K562 (cell line): ENCODE measurements at regions not wholly inside any gene's neighbourhood (a gene's known extent, or its start where the extent isn't known, plus 50 kb on each side); places are given as distances from the start of the nearest gene placed in this dataset.

Experiments used
- ATAC-seq: fragments of 200-7000 bp; cut with Tn5 transposase; 3 replicates; pipeline ENCODE4 v1.9.1; 2020; ENCODE audit warnings: moderate library complexity
- BruUV-seq: library from RNA; stranded (reverse); fragments of 400-500 nt; replicated peaks from 2 replicates; lab custom pipeline; 2021; lab: Mats Ljungman, UMichigan
- CTCF ChIA-PET: fragments of 300-600 bp; formaldehyde crosslinking; extraction: SDS; loops from one replicate; lab custom pipeline; 2021; ENCODE audit warnings: low intra/inter-chr PET ratio; lab: Yijun Ruan, JAX
- POLR2A ChIA-PET: fragments of 300-600, 350-650 bp; sonication (Branson Sonifier 250); formaldehyde crosslinking; extraction: SDS; loops from one replicate; lab custom pipeline; 2021; ENCODE audit warnings: antibody characterized with exemption, inconsistent platforms; lab: Yijun Ruan, JAX
- DNase-seq, 4 experiments: peaks; one replicate each; pipeline versions ENCODE4 v3.0.0 to v3.0.0-alpha.2; 2011 to 2018; ENCODE audit warnings: low spot score in 3 of 4, mixed read lengths in 3 of 4; ENCODE audit errors: extremely low read depth in 1 of 4
- FAIRE-seq: peaks from 2 replicates; lab custom pipeline; 2011; peaks lifted over from hg19 to GRCh38; lab: Jason Lieb, UNC
- H2AFZ ChIP-seq: 2 replicates; pipeline ENCODE4 v1.6.0; 2011; ENCODE audit warnings: low read depth, low read length, control low read depth, inconsistent platforms
- H3K27ac ChIP-seq: fragments of 200-600 bp; 3 replicates; pipeline ENCODE4 v1.8.0; 2011; ENCODE audit warnings: low read depth, mild to moderate bottlenecking, control low read depth, inconsistent platforms, low read length, moderate library complexity, mixed read lengths; ENCODE audit errors: extremely low read depth
- H3K27me3 ChIP-seq, 2 experiments: fragments of 300-600 bp in 1 of 2; 2 replicates in 1 of 2; 3 replicates in 1 of 2; pipeline versions ENCODE4 v1.6.0 to v1.8.0; 2011; ENCODE audit warnings: inconsistent platforms in 2 of 2, low read length in 2 of 2, mild to moderate bottlenecking in 1 of 2, mixed read lengths in 1 of 2, moderate library complexity in 1 of 2; ENCODE audit not compliant: control insufficient read depth in 2 of 2, insufficient read depth in 2 of 2
- H3K36me3 ChIP-seq: fragments of 300-600 bp; 3 replicates; pipeline ENCODE4 v1.8.0; 2011; ENCODE audit warnings: mild to moderate bottlenecking, low read length, inconsistent platforms; ENCODE audit not compliant: control insufficient read depth, insufficient read depth
- H3K4me1 ChIP-seq, 2 experiments: fragments of 200-600 bp in 1 of 2; replicated peaks in 1 of 2; 2 replicates in 1 of 2; 3 replicates in 1 of 2; pipeline versions ENCODE4 v1.5.1 to v1.8.0; 2011; ENCODE audit warnings: inconsistent platforms in 2 of 2, low read length in 2 of 2, mild to moderate bottlenecking in 1 of 2, mixed read lengths in 1 of 2, moderate library complexity in 1 of 2; ENCODE audit not compliant: control insufficient read depth in 2 of 2, insufficient read depth in 2 of 2
- H3K4me2 ChIP-seq: 2 replicates; pipeline ENCODE4 v1.6.1; 2011; ENCODE audit warnings: low read length, control low read depth, inconsistent platforms, mixed read lengths; ENCODE audit not compliant: insufficient read depth
- H3K4me3 ChIP-seq: fragments of 200-600 bp; sonication (generic), shearing (Covaris generic); 2 replicates; pipeline ENCODE4 v1.5.1; 2016; ENCODE audit warnings: control low read depth, inconsistent platforms
- H3K79me2 ChIP-seq: fragments of 200-600 bp; 3 replicates; pipeline ENCODE4 v1.8.0; 2011; ENCODE audit warnings: low read length, inconsistent platforms; ENCODE audit not compliant: control insufficient read depth, insufficient read depth
- H3K9ac ChIP-seq, 2 experiments: 2 replicates each; pipeline versions ENCODE4 v1.6.0 to v1.6.1; 2011; ENCODE audit warnings: low read depth in 2 of 2, low read length in 2 of 2, control low read depth in 1 of 2, inconsistent platforms in 1 of 2, mild to moderate bottlenecking in 1 of 2, mixed read lengths in 1 of 2; ENCODE audit not compliant: insufficient read depth in 1 of 2
- H3K9me1 ChIP-seq: one replicate; pipeline ENCODE4 v1.6.0; 2011; ENCODE audit warnings: inconsistent platforms, mild to moderate bottlenecking, low read length, moderate library complexity; ENCODE audit not compliant: control insufficient read depth, insufficient read depth
- H3K9me3 ChIP-seq: replicated peaks from 2 replicates; pipeline ENCODE4 v1.5.1; 2011; ENCODE audit warnings: low read depth, low read length, inconsistent platforms; ENCODE audit not compliant: control insufficient read depth, insufficient read depth
- H4K20me1 ChIP-seq: replicated peaks from 2 replicates; pipeline ENCODE4 v1.6.1; 2011; ENCODE audit warnings: low read length, inconsistent platforms, mixed read lengths; ENCODE audit not compliant: control insufficient read depth, insufficient read depth
- AFF1 ChIP-seq, 2 experiments: fragments of 450-650 bp; IDR thresholded peaks; 2 replicates each; pipeline ENCODE4 v1.6.1; 2018; ENCODE audit warnings: mild to moderate bottlenecking in 2 of 2, low read depth in 1 of 2; ENCODE audit not compliant: partially characterized antibody in 2 of 2
- BCL6 ChIP-seq: fragments of 250-450 bp; sonication (Bioruptor Pico); IDR thresholded peaks from 2 replicates; pipeline ENCODE4 v1.4.0; 2020
- CEBPB ChIP-seq: fragments of 450-650 bp; IDR thresholded peaks from 2 replicates; pipeline ENCODE4 v1.6.1; 2016; ENCODE audit warnings: missing genetic modification characterization, missing compliant biosample characterization
- EGR1 ChIP-seq: fragments of 450-650 bp; conservative IDR thresholded peaks from 2 replicates; pipeline ENCODE4 v1.6.1; 2017; ENCODE audit warnings: mild to moderate bottlenecking
- ELK1 ChIP-seq: sonication (generic); formaldehyde crosslinking; IDR thresholded peaks from 2 replicates; pipeline ENCODE4 v1.8.1; 2022; ENCODE audit warnings: missing genetic modification reagents
- ETV6 ChIP-seq, 3 experiments: fragments of 150-350 bp in 1 of 3; sonication (generic) in 1 of 3; formaldehyde crosslinking in 1 of 3; IDR thresholded peaks; 2 replicates each; pipeline versions ENCODE4 v1.6.1 to v1.8.0; 2014 to 2022; ENCODE audit warnings: borderline replicate concordance in 2 of 3, low read depth in 2 of 3, antibody characterized with exemption in 1 of 3, low read length in 1 of 3, mild to moderate bottlenecking in 1 of 3, missing genetic modification reagents in 1 of 3
- HDAC6 ChIP-seq: IDR thresholded peaks from 2 replicates; pipeline ENCODE4 v1.6.1; 2012; ENCODE audit warnings: low read depth, mild to moderate bottlenecking, control low read depth, inconsistent platforms, low read length, moderate library complexity
- MIER1 ChIP-seq: fragments of 450-650 bp; IDR thresholded peaks from 2 replicates; pipeline ENCODE4 v1.6.1; 2016; ENCODE audit warnings: antibody characterized with exemption, mild to moderate bottlenecking, low read depth
- NFRKB ChIP-seq: fragments of 450-650 bp; IDR thresholded peaks from 2 replicates; pipeline ENCODE4 v1.6.1; 2016; ENCODE audit warnings: low read depth
- SOX6 ChIP-seq: fragments of 450-650 bp; IDR thresholded peaks from 2 replicates; pipeline ENCODE4 v1.6.1; 2014; ENCODE audit warnings: mild to moderate bottlenecking
- TRIM24 ChIP-seq, 2 experiments: fragments of 450-650 bp; IDR thresholded peaks; 2 replicates each; pipeline ENCODE4 v1.6.1; 2016
- ZBTB43 ChIP-seq: sonication (generic); formaldehyde crosslinking; IDR thresholded peaks from 2 replicates; pipeline ENCODE4 v1.8.0; 2023; ENCODE audit warnings: mild to moderate bottlenecking, missing genetic modification reagents
- ZNF146 ChIP-seq: IDR thresholded peaks from one replicate; pipeline ENCODE4 v1.6.1; 2018; ENCODE audit warnings: missing compliant biosample characterization; ENCODE audit not compliant: unreplicated experiment
- ZNF184 ChIP-seq: sonication (generic); formaldehyde crosslinking; IDR thresholded peaks from 2 replicates; pipeline ENCODE4 v1.5.0; 2020; ENCODE audit warnings: missing genetic modification reagents
- ZNF224 ChIP-seq: sonication (generic); formaldehyde crosslinking; IDR thresholded peaks from 2 replicates; pipeline ENCODE4 v1.8.0; 2022; ENCODE audit warnings: mild to moderate bottlenecking, missing genetic modification reagents
- ZNF274 ChIP-seq: IDR thresholded peaks from 2 replicates; pipeline ENCODE4 v1.6.1; 2011; ENCODE audit warnings: low read depth, mild to moderate bottlenecking, low read length, moderate library complexity, borderline replicate concordance
- ZNF41 ChIP-seq: fragments of 250-450 bp; sonication (Bioruptor Pico); conservative IDR thresholded peaks from 2 replicates; pipeline ENCODE4 v1.4.0; 2020; ENCODE audit warnings: mild to moderate bottlenecking
- ZNF778 ChIP-seq: fragments of 450-650 bp; formaldehyde crosslinking; IDR thresholded peaks from 2 replicates; pipeline ENCODE4 v1.4.0; 2020; ENCODE audit warnings: mild to moderate bottlenecking, moderate library complexity
- WGBS: fragments of 100-300 bp; shearing (Covaris generic); methylation state at CpG from one replicate; pipeline ENCODE4 v1.1.6; 2016; ENCODE audit warnings: low coverage, mixed read lengths; ENCODE audit not compliant: insufficient coverage; ENCODE audit errors: missing lambda C conversion rate; 5-methylcytosine and 5-hydroxymethylcytosine counted together
- in situ Hi-C: fragments of 300-500 bp; cut with MboI; formaldehyde crosslinking; loops from 4 replicates; pipeline ENCODE4 v1.15.0; 2018; ENCODE audit warnings: inconsistent platforms, mixed read lengths
- intact Hi-C: fragments of 100-400 bp; cut with micrococcal nuclease; formaldehyde crosslinking; loops from 2 replicates; pipeline ENCODE4 v1.14.2; 2022

GRCh38 chr2:16136461-16137035 is 196.2 kb downstream of the MYCN start:
- H3K9me1 ChIP-seq = no peaks in the 10 kb centered on the region
- ATAC-seq (no peak), DNase-seq (no peak), FAIRE-seq (no peak)
- intact Hi-C loops = no loop called here
- no peaks in the 10 kb centered on the region for H3K27me3 ChIP-seq
- H3K4me2 ChIP-seq = no peak overlapping the region
- H2AFZ ChIP-seq = no peak overlapping the region
- H3K79me2 ChIP-seq = no peaks in the 10 kb centered on the region
- no peaks in the 10 kb centered on the region for H3K36me3 ChIP-seq
- in situ Hi-C loops = no loop called here
- no peaks in the 10 kb centered on the region; the same call in 1 of the 2 replicates for H4K20me1 ChIP-seq
- H3K9ac ChIP-seq = no peak overlapping the region
- no peaks in the 10 kb centered on the region for H3K9me3 ChIP-seq
- no peak for TF ChIP-seq HDAC6
- TF ChIP-seq ZNF41 (CRISPR knock-in tag) = no peak
- no peak for TF ChIP-seq ELK1 (CRISPR knock-in tag)
- TF ChIP-seq ZNF184 (CRISPR knock-in tag) = no peak
- no peak for TF ChIP-seq NFRKB
- no peak for TF ChIP-seq EGR1
- TF ChIP-seq ETV6 (IDR thresholded peaks at IDR 0.05; ENCODE audit: borderline replicate concordance in 1 of 2, low read depth in 2 of 2, low read length in 1 of 2) = no peak
- no peak for TF ChIP-seq ETV6 (CRISPR knock-in tag; IDR thresholded peaks at IDR 0.05; ENCODE audit: borderline replicate concordance)
- TF ChIP-seq ZNF224 (CRISPR knock-in tag) = no peak
- no peak for TF ChIP-seq ZNF146 (CRISPR knock-in tag)
- TF ChIP-seq AFF1 (IDR thresholded peaks at IDR 0.05; ENCODE audit: low read depth in 1 of 2, partially characterized antibody in 2 of 2) = no peak
- no peak for TF ChIP-seq ZNF778
- TF ChIP-seq MIER1 = no peak
- no peak for TF ChIP-seq ZBTB43
- no peak for TF ChIP-seq ZNF274
- no peak for TF ChIP-seq TRIM24 (IDR thresholded peaks at IDR 0.05)
- TF ChIP-seq CEBPB (tag) = no peak
- TF ChIP-seq SOX6 = no peak
- no peak for TF ChIP-seq BCL6 (CRISPR knock-in tag)
- H3K4me3 ChIP-seq = no peak overlapping the region
- POLR2A ChIA-PET = interaction anchor here (0.7 to 0.9 kb wide), 2 partner anchors 12 to 589 kb away, joined by 3 to 6 read pairs; no protein-coding TSS in a partner anchor
- 0% methylated on average over 3 of the region's 3 CpGs for WGBS
- no TSS peak for BruUV-seq
- CTCF ChIA-PET = no interaction called here
- no peak overlapping the region for H3K27ac ChIP-seq
- no peaks in the 10 kb centered on the region for H3K4me1 ChIP-seq
